ENCODE measurements at regions not wholly inside any gene's neighbourhood (a gene's known extent, or its start where the extent isn't known, plus 50 kb on each side); places are given as distances from the start of the nearest gene placed in this dataset.
"Not testable (repeated sequence)": the region's sequence is repeated elsewhere in the genome, so short reads cannot be mapped to it uniquely, and the experiment has no call there.

- Mint-ChIP-seq H3K36me3 (ENCODE audit: low read depth) (no peaks in the 10 kb centered on the region), H3K27ac (no peak overlapping the region), H3K4me3 (no peak overlapping the region), H3K9me3 (peaks cover 5% of the 10 kb centered on the region), H3K27me3 (no peaks in the 10 kb centered on the region), H3K4me1 (ENCODE audit: low read depth) (no peaks in the 10 kb centered on the region)
- ChIA-PET CTCF (no interaction called here), POLR2A (no interaction called here)
- no peak for ATAC-seq
- no peak for TF ChIP-seq CTCF (IDR thresholded peaks at IDR 0.05)
- intact Hi-C loops (cut with micrococcal nuclease), result no loop called here
- DNase-seq, result no peak
These were observed 365.4 kb downstream of the TFAP2B start for GRCh38 chr6:51184046-51184445.

GRCh38 chr6:51193163-51193562 lies 374.5 kb downstream of the TFAP2B start:
- H3K9me3 Mint-ChIP-seq; DNase-seq; intact Hi-C loops (cut with micrococcal nuclease); H3K4me1 Mint-ChIP-seq (ENCODE audit: low read depth); POLR2A ChIA-PET; H3K4me3 Mint-ChIP-seq; H3K27ac Mint-ChIP-seq; H3K27me3 Mint-ChIP-seq; CTCF ChIA-PET; ATAC-seq; H3K36me3 Mint-ChIP-seq (ENCODE audit: low read depth): not testable (repeated sequence)

GRCh38 chr6:51199105-51199552 lies 380.5 kb downstream of the TFAP2B start:
- no peak for ATAC-seq

GRCh38 chr6:51199733-51200260 lies 381.1 kb downstream of the TFAP2B start:
- Mint-ChIP-seq H3K36me3 (ENCODE audit: low read depth) (no peaks in the 10 kb centered on the region), H3K9me3 (no peaks in the 10 kb centered on the region), H3K4me1 (ENCODE audit: low read depth) (no peaks in the 10 kb centered on the region), H3K27me3 (no peaks in the 10 kb centered on the region), H3K27ac (no peak overlapping the region), H3K4me3 (no peak overlapping the region)
- intact Hi-C loops (cut with micrococcal nuclease), result no loop called here
- no peak for TF ChIP-seq CTCF (IDR thresholded peaks at IDR 0.05)
- POLR2A ChIA-PET, result no interaction called here
- DNase-seq (no peak), ATAC-seq (no peak)
- CTCF ChIA-PET, result no interaction called here

More at GRCh38 chr6:51199105-51199552, 380.5 kb downstream of the TFAP2B start:
- H3K4me1 Mint-ChIP-seq (ENCODE audit: low read depth), result no peaks in the 10 kb centered on the region
- intact Hi-C loops (cut with micrococcal nuclease), result no loop called here
- TF ChIP-seq CTCF (IDR thresholded peaks at IDR 0.05), result no peak
- no peak for DNase-seq
- H3K4me3 Mint-ChIP-seq, result no peak overlapping the region
- no peak overlapping the region for H3K27ac Mint-ChIP-seq
- H3K36me3 Mint-ChIP-seq (ENCODE audit: low read depth), result no peaks in the 10 kb centered on the region
- POLR2A ChIA-PET, result interaction anchor here (0.6 kb wide), 1 partner anchor 49 kb away, joined by 3 read pairs; no protein-coding TSS in a partner anchor
- H3K27me3 Mint-ChIP-seq, result no peaks in the 10 kb centered on the region
- CTCF ChIA-PET, result no interaction called here
- H3K9me3 Mint-ChIP-seq, result peaks cover under 1% of the 10 kb centered on the region

- intact Hi-C loops (cut with micrococcal nuclease), result no loop called here
- H3K4me1 Mint-ChIP-seq (ENCODE audit: low read depth), result no peaks in the 10 kb centered on the region
- DNase-seq, result no peak
- CTCF ChIA-PET, result no interaction called here
- no peaks in the 10 kb centered on the region for H3K36me3 Mint-ChIP-seq (ENCODE audit: low read depth)
- POLR2A ChIA-PET, result no interaction called here
- H3K9me3 Mint-ChIP-seq, result no peaks in the 10 kb centered on the region
- no peaks in the 10 kb centered on the region for H3K27me3 Mint-ChIP-seq
- no peak for TF ChIP-seq CTCF (IDR thresholded peaks at IDR 0.05)
- no peak for ATAC-seq
- H3K27ac Mint-ChIP-seq, result no peak overlapping the region
- H3K4me3 Mint-ChIP-seq, result no peak overlapping the region
These were observed 382.0 kb downstream of the TFAP2B start for GRCh38 chr6:51200676-51201075.

- H3K4me1 Mint-ChIP-seq (ENCODE audit: low read depth); H3K36me3 Mint-ChIP-seq (ENCODE audit: low read depth); H3K9me3 Mint-ChIP-seq; H3K4me3 Mint-ChIP-seq; CTCF ChIA-PET; intact Hi-C loops (cut with micrococcal nuclease); H3K27ac Mint-ChIP-seq; DNase-seq; H3K27me3 Mint-ChIP-seq; POLR2A ChIA-PET; ATAC-seq: not testable (repeated sequence)
These were observed 384.0 kb downstream of the TFAP2B start for GRCh38 chr6:51202653-51203052.
